GM04504 (cell line): ENCODE measurements at regions not wholly inside any gene's neighbourhood (a gene's known extent, or its start where the extent isn't known, plus 50 kb on each side); places are given as distances from the start of the nearest gene placed in this dataset.
"Not testable (repeated sequence)": the region's sequence is repeated elsewhere in the genome, so short reads cannot be mapped to it uniquely, and the experiment has no call there.

Experiments used
- DNase-seq: peaks from one replicate; pipeline ENCODE4 v3.0.0-alpha.2; 2012; ENCODE audit warnings: low read depth

DNA sequence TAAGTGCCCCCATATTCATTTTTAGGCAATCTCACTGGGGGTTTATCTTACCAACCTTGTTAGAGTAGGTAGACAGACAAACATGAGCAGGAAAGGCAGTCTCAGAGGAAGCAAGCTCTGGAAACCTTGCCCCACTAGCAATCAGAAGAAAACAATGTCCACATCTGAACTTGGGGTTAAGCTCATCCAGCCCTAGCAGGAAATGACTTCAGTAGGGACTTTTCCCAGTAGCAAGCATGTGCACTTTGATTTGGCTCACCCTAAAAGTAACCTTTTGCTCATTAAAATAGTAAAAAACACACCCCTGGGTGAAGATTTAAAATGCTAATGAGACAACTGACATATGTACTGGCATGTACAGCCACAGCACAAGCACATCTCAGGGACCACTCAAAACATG, 175.5 kb downstream of the AKAIN1 start:
- DNase-seq, result no peak

DNA sequence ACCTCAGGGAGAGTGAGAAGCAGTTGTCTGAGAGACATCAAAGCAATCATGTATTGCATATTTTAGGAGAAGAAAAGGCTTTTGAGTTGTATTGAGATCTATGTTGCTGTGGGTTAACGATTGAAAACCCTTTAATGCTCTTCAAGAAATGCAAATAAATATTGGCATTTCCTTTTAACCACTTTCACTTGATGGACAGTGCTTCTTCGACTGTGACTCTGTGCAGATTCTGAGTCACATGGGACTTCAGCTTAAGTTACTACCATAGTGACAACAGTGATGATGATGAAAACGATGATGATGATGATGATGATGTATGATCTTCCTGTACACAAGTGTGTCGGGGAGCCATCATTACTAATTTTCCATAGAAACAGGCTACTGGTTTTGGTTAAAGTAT, 181.8 kb downstream of the AKAIN1 start:
- no peak for DNase-seq

DNA sequence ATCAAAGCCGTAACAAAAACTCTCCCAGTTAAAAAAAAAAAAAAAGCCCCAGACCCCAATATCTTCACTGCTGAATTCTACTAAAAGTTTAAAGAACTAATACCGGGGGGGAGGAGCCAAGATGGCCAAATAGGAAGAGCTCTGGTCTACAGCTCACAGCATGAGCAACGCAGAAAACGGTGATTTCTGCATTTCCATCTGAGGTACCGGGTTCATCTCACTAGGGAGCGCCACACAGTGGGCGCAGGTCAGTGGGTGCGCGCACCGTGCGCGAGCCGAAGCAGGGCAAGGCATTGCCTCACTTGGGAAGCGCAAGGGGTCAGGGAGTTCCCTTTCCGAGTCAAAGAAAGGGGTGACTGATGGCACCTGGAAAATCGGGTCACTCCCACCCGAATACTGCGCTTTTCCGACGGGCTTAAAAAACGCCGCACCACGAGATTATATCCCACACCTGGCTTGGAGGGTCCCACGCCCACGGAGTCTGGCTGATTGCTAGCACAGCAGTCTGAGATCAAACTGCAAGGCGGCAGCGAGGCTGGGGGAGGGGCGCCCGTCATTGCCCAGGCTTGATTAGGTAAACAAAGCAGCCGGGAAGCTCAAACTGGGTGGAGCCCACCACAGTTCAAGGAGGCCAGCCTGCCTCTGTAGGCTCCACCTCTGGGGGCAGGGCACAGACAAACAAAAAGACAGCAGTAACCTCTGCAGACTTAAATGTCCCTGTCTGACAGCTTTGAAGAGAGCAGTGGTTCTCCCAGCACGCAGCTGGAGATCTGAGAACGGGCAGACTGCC, 192.8 kb downstream of the AKAIN1 start:
- not testable (repeated sequence) for DNase-seq

DNA sequence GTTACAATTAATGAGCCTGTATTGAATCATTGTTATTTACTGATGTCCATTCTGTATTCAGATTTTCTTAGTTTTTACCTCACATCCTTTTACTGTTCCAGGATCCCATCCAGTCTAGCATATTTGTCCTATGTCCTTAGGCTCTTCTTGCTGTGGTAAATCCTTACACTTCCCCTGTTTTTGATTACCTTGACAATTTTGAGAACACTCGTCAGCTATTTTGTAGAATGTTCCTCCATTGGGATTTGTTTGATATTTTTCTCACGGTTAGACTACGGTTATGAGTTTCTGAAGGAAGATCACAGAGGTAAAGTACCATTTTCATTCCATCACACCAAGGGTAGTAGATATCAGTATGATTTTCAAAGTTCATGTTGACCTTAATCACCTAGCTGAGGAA, 202.3 kb downstream of the AKAIN1 start:
- DNase-seq, result no peak

DNA sequence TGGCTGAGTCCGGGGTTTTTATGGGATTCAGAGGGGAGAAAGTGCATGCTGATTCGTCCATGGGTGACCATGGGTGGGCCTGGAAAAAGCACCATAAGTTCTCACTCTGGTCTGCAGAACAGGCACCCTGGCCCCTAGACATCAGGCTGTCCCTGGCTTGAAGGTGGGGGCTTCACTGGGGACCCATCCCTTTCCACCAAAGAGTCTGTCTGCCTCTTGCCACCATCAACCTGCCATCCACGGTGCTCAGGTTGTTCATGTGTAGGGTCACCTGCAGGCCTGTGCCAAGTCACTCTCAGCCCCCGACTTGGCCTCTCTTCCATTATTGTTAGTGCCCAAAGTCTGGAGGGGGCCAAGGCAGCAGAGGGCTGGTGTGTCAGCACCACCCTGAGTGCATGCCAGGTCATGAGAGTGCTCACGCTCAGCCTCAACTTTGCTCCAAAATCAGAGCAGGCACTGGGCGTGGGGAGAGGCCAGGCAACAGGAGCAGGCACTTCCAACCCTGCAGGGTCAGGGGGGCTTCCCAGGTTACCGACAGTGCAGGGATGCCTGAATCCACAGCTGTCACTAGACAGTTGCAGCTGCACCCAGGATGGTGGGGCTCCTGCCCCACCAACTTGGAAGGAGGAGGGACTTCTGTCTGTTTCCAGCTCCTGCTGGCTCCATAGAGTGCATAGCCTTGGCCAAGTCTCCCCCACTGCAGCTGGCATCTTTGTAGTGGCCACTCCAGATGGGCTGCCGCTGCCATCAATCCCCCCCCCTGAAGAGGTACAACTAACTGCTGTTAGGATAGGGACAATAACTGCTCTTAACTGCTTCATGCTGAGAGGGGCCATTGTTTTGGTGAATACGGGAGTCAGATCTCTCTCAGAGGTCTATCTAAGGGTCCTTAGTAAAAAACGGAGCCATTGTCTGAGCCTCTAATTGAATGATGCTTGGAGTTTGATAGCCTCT, 209.3 kb downstream of the AKAIN1 start:
- no peak for DNase-seq

DNA sequence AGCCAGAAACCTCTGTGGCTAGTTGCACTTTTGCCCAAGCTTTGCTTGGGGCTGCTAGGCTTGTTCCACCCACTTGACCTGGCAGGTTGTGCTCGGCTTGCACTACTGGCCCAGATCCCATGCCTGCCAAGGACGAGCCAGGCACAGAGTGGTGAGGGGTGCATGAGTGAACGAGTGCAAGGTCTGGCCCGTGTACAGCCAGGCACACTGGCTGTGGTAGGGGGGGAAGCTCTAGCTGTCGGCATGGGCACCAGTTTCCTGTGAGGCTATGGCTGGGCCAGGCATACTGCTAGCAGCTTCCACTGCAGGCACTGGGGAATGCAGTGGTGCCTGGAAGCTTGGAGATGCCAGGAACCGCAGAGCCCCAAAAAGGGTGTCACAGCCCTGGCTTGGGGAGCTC, 210.4 kb downstream of the AKAIN1 start:
- DNase-seq, result no peak

DNA sequence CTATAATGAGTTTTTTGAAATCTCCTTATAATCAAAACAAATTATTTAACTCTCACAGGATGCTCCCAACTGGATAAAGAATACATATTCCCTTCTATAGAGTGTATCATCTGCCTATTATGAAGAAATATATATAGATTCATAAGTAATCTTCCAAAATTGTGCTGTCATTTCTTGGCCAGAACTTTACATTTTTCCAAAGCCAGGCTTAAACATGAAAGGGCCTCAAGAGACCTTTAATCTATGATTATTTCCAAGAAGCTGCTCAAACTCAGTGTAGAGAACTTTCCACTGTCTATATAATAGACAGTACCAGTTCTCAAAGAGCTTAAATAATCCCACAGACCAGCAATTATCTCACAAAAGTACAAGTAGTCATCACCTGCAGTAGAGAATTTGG, 211.0 kb downstream of the AKAIN1 start:
- DNase-seq, result no peak

DNA sequence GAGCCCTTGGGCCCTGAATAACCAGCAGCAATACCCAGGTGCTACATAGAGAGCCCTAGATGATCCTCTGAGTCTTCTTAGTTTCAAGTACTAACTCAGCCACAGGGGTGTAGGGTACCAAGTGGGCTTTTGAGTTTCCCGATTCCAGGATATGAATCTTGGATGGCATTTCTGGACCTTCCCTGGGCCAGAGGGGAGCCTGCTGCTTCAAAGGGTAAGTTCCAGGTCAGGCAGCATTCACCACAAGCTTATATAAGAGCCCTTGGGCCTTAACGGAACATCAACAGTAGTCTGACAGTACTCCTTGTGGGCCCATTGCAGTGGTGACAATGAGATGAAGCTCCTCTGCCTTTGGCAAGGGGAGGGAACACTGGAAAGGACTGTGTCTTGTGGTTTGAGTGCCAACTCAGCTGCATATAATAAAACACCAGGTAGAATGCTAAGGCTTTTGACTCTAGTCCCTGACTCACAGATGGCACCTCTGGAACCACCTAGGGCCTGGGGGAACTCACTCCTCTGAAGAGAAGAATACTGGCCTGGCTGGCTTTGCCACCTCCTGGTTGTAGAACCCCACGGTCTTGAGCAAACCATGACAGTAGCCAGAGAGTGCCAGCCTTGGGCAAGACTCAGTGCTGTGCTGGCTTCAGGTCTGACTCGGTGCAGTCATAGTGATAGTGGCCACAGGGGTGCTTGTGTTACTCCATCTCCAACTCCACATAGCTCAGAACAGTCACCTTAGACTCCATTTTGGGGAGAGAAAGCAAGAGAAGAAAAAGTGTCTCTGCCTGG, 235.7 kb downstream of the AKAIN1 start:
- DNase-seq, result no peak

DNA sequence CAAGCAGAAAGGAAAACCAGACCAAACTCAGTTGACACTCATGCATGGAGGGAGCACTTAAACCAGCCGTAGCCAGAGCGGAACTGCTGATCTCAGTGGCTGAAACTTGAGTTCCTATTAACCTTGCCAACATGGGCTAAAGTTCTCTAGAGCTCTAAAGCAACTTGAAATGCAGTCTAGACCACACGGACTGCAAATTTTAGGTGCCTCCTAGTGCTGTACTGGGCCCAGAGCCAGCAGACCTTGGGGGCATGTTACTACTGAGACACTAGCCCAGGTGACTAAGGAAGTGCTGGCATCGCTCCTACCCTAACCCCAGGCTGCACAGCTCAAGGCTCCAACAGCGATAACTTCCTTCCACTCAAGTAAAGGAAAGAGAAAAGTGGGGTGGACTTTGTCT, 236.5 kb downstream of the AKAIN1 start:
- DNase-seq, result no peak

DNA sequence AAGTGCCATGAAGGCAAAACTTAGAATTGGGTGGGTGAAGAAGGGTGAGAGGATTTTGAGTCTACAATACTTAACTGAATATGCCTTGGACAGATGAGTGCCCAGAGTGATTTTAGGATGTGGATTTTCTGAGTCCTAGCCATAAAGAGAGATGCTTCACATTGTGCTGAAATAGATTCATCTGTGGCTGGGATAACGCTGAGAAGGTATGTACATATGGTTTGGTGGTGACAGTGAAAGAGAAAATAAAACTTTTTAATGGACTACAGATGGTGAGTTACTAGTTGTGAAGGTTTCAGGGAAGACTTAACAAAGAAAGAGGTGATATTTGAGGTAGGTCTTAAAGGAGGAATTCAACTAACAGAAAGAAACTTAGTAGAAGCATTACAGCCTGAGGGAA, 265.8 kb downstream of the AKAIN1 start:
- DNase-seq, result no peak

DNA sequence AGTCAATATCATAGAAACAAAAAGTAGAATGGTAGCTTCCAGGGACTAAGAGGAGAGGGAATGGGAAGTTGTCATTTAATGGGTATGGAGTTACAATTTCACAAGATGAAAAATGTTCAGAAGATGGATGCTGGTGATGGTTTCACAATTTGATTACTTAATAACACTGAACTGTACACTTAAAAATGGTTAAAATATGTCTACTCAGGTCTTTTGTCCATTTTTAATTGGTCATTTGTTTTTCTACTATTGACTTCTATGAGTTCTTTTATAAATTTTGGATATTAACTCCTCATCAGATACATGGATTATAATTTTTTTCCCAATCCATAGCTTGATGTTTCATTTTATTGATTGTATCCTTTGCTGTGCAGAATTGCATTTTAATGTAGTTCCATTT, 275.5 kb downstream of the AKAIN1 start:
- DNase-seq, result no peak

DNA sequence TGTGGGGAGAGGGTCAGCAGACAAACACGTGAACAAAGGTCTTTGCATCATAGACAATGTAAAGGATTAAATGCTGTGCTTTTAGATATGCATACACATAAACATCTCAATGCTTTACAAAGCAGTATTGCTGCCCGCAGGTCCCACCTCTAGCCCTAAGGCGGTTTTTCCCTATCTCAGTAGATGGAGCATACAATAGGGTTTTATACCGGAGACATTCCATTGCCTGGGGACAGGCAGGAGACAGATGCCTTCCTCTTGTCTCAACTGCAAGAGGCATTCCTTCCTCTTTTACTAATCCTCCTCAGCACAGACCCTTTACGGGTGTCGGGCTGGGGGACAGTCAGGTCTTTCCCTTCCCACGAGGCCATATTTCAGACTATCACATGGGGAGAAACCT, 279.5 kb downstream of the AKAIN1 start:
- DNase-seq, result not testable (repeated sequence)

DNA sequence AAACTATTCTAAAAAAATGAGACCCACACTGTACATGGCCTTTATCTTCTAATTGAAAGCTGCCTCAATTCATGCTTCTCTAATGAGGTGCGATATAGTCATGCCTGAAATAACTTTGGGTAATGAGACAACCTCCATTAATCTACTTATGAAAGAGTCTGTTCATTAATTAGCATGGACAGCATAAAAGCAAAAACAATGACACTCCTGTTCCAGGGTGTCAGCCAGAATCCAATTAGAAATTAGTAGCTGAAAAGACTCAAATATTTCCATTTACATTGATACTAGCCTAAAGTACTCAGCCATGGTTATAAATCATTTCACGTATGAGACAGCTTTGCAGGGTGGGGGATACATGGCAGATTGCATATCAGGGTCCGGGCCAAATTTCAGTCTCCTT, 288.7 kb downstream of the AKAIN1 start:
- DNase-seq, result no peak

DNA sequence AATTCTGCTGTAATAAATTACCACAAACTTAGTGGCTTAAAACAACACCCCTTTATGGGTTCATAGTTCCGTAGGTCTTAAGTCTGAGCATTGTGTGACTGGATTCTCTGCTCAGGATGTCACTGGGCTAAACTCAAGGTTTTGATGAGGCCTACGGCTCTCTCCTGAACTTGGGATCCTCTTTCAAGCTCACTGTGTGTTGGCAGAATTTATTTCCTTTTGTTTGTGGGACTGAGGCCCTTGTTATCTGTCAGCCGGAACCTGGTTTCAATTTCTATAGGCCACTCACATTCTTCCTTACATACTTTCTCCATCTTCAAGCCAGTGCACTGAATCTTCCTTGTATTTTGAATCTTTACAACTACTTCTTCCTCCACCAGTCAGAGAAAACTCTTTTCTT, 290.2 kb downstream of the AKAIN1 start:
- DNase-seq, result no peak

DNA sequence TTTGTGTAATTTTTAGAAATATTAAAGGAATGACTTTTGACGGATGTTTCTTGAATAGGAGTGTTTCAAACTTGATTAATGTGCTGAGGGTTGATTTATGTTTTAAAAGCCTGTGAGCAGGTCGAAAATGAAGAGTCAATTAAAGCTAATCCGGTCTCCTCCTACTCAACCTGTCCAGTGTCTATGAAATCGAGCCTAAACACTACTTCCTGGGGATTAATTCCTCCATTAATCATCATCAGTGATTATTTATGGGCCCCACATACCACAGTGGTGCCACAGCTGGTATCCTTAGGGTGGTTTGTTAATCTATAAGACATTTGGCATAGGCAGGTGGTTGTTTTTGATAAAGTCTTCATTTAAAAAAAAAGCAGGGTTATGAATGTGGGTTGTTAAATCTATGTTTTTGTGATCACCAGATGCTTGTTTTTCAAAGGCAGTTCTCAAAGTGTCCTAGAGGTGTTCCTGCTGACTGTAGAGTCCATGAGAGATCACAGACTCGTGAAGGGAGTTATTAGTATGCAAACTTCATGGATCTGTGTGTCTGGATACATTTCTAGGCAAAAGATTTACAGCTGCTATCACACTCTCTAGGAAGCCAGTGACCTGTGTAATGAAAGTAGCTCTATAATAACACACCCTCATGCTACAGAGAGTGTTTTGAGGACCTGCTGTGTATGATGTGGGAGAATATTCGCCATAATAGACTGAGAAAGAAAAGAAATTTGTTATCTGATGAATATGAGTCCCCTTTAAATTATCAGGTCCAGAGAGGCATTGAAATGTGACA, 308.6 kb downstream of the AKAIN1 start:
- no peak for DNase-seq

DNA sequence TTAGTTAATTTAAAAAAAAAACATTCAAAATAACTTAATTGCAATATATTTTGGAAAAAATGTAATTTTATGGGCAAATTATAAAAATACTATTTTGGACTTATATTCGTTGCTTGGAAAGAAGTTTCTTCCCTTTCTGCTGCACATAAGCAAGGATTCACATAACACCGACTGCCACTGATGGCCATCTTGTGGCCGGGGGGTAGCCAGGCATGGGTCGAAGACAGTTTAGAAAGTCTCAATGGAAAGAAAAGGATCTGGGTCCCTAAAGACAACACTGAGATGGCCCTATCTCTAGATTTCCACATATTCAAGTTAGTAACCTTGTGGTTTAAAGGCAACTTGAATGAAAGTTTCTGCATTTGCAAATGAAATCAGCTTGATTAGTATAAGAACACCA, 318.6 kb downstream of the AKAIN1 start:
- DNase-seq, result no peak

DNA sequence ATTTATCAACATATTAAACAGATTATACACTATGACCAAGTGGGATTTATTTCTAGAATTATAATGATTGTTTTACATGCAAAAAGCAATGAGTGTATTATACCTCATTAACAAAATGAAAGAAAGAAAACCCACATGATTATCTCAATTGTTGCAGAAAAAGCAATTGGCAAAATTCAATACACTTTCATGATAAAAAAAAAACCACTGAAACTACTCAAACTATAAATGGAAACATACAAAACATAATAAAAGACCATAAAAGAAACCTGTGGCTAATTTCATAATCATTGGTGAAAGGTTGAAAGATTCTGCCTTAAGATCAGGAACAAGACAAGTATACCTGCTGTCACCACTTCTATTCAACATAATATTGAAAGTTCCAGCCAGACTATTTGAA, 325.9 kb downstream of the AKAIN1 start:
- DNase-seq, result no peak

DNA sequence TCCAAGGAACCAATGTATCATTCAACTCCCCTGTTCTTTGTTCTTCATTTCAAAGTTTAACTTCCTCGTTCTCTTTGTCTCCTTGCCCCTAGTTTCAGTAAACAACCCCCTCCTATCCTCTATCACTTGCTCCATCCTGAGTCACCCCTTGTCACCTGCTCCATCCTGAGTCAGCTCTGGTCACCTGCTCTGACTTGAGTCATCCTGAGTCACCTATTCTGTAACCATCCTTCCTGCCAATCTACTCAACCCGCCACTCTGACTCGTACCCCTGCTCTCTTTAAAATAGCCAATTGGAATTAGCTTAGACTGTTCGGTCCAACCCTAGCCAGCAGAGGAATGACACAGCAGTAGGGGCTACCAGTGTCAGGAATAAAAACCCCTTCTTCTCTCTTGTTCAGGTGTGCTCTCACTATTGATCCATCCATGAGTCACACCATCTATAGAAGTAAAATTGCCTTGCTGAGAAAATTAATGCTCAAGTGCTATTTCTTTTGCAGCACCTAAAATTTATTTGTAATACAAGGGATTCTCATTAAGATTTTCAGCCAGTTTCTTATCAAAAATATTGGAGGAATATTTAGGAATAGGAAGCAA, 326.8 kb downstream of the AKAIN1 start:
- DNase-seq, result no peak

DNA sequence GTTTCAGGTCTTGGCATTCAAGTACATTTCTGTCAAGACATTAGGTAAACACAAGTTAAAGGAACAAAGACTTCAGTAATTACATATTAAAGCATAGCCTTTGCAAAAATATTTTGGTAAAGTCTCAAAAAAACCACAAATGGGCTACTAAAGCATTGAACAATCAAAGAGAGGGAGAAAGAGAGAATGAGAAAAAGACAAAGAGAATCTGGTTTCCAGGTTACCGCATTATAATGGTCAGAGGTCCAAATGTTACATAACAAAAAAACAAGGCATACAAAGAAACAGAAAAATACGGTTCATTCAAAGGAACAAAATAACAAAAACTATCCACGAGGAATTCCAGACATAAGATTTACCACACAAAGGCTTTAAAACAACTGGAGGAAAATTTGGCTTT, 327.9 kb downstream of the AKAIN1 start:
- DNase-seq, result no peak

DNA sequence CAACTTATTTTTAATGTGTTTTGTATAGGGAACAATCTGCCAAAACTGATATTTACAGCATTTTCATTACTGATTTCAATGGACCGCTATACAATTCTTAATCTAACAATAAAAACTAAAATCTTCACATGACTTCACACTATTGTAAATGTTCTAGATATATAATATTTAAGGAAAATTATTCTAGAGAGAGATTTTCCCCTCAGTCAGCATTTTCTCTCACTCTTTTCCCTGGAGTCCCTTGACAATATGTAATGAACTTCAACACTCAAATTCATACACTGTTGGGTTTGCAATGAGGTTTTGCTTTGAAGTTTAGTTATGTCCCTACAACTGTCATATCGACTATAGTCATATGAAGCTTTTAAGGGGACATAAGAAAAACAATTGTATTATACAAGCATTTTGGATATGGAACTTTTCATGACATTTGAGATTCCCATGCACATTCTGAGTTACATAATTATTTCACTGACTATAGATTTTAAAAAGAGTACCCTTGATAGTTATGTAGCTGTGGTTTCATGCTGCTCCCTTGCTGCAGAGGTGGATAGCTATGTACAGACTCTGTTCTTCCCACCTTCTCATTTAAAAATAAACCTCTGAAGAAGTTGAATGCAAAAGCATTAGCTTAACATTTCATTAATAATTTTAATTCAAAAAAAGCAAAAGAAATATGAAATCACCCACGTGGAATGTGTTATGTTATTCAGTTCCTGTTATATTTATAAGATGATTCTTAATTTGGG, 338.5 kb downstream of the AKAIN1 start:
- no peak for DNase-seq

DNA sequence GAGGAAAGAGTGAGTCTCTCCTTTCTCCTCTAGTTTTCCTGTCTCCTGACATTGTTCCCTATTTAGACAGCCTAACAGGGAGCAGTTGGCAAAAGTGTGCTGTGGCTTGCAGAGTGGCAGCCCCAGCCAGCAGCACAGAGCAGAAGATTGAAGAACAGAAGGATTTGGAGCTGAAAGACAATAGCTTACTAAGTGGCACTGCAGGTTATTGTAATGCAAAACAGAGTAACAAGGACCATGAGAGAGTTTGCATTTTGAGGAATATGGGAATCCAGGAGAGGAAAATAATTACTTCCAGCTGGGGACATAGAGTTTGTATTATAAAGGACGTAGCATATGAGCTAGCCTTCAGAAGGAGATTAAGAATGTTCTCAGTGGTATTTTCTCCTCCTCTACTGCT, 342.4 kb downstream of the AKAIN1 start:
- no peak for DNase-seq
